ENCODE measurements at regions not wholly inside any gene's neighbourhood (a gene's known extent, or its start where the extent isn't known, plus 50 kb on each side); places are given as distances from the start of the nearest gene placed in this dataset.

- H3K4me2 ChIP-seq (ENCODE audit: low read length), result no peak overlapping the region
- CTCF ChIA-PET, result no interaction called here
Measured at GRCh38 chr2:147364597-147364996, 480.2 kb upstream of the ACVR2A start.

GRCh38 chr2:147363181-147363580 is 481.6 kb upstream of the ACVR2A start:
- TF ChIP-seq EZH2phosphoT487 (IDR thresholded peaks at IDR 0.05; ENCODE audit: borderline replicate concordance, low read length) (no peak), CTCF (conservative IDR thresholded peaks at IDR 0.05; ENCODE audit: low read depth, low read length) (no peak), EZH2 (IDR thresholded peaks at IDR 0.05; ENCODE audit: low read length, unreplicated experiment) (no peak)
- intact Hi-C loops (cut with micrococcal nuclease), result no loop called here

More at GRCh38 chr2:147364597-147364996, 480.2 kb upstream of the ACVR2A start:
- Histone ChIP-seq H3K36me3 (ENCODE audit: low read depth, low read length) (no peaks in the 10 kb centered on the region), H3K9ac (ENCODE audit: low read length) (no peak overlapping the region), H3K4me3 (ENCODE audit: low read length) (no peak overlapping the region), H3K79me2 (ENCODE audit: low read length) (no peaks in the 10 kb centered on the region), H3K9me3 (ENCODE audit: low read length) (no peaks in the 10 kb centered on the region), H3F3A (ENCODE audit: low read length, unreplicated experiment) (no peaks in the 10 kb centered on the region), H2AFZ (ENCODE audit: low read length) (no peak overlapping the region), H4K20me1 (ENCODE audit: low read length) (no peaks in the 10 kb centered on the region), H3K4me1 (ENCODE audit: insufficient read depth, low read length) (peaks cover 11% of the 10 kb centered on the region; the same call in 1 of the 2 replicates), H3K27me3 (ENCODE audit: low read length) (no peaks in the 10 kb centered on the region), H3K27ac (ENCODE audit: low read length) (no peak overlapping the region), H3K9me2 (replicated peaks; ENCODE audit: low read length) (0 out of 2 replicates have a peak, but pooled peaks cover 4% of the 10 kb centered on the region)
- intact Hi-C loops (cut with micrococcal nuclease), result no loop called here
- POLR2A ChIA-PET (ENCODE audit: unreplicated experiment), result no interaction called here
- TF ChIP-seq EZH2 (IDR thresholded peaks at IDR 0.05; ENCODE audit: low read length, unreplicated experiment) (no peak), EZH2phosphoT487 (IDR thresholded peaks at IDR 0.05; ENCODE audit: borderline replicate concordance, low read length) (no peak), CTCF (conservative IDR thresholded peaks at IDR 0.05; ENCODE audit: low read depth, low read length) (no peak)
- no TSS peak for BruUV-seq (replicated peaks)
- no peak for DNase-seq
- no peak for ATAC-seq

GRCh38 chr2:147358375-147358774 is 486.5 kb upstream of the ACVR2A start:
- ATAC-seq, result no peak
- H3F3A ChIP-seq (ENCODE audit: low read length, unreplicated experiment), result no peaks in the 10 kb centered on the region
- H3K4me2 ChIP-seq (ENCODE audit: low read length), result no peak overlapping the region
- no peaks in the 10 kb centered on the region for H3K27me3 ChIP-seq (ENCODE audit: low read length)
- H3K9me2 ChIP-seq (replicated peaks; ENCODE audit: low read length), result no peaks in the 10 kb centered on the region
- no TSS peak for BruUV-seq (replicated peaks)
- no peak overlapping the region for H3K9ac ChIP-seq (ENCODE audit: low read length)
- H3K4me1 ChIP-seq (ENCODE audit: insufficient read depth, low read length), result peaks cover 7% of the 10 kb centered on the region; the same call in 1 of the 2 replicates
- H2AFZ ChIP-seq (ENCODE audit: low read length), result no peak overlapping the region
- H3K9me3 ChIP-seq (ENCODE audit: low read length), result no peaks in the 10 kb centered on the region
- ChIA-PET CTCF (no interaction called here), POLR2A (ENCODE audit: unreplicated experiment) (no interaction called here)
- no peaks in the 10 kb centered on the region for H3K79me2 ChIP-seq (ENCODE audit: low read length)
- H4K20me1 ChIP-seq (ENCODE audit: low read length), result no peaks in the 10 kb centered on the region
- DNase-seq, result no peak
- no peaks in the 10 kb centered on the region for H3K36me3 ChIP-seq (ENCODE audit: low read depth, low read length)
- H3K27ac ChIP-seq (ENCODE audit: low read length), result no peak overlapping the region
- TF ChIP-seq EZH2phosphoT487 (IDR thresholded peaks at IDR 0.05; ENCODE audit: borderline replicate concordance, low read length) (no peak), CTCF (conservative IDR thresholded peaks at IDR 0.05; ENCODE audit: low read depth, low read length) (no peak), EZH2 (IDR thresholded peaks at IDR 0.05; ENCODE audit: low read length, unreplicated experiment) (no peak)
- intact Hi-C loops (cut with micrococcal nuclease), result no loop called here
- H3K4me3 ChIP-seq (ENCODE audit: low read length), result no peak overlapping the region

More at GRCh38 chr2:147363181-147363580, 481.6 kb upstream of the ACVR2A start:
- Histone ChIP-seq H3K4me3 (ENCODE audit: low read length) (no peak overlapping the region), H4K20me1 (ENCODE audit: low read length) (no peaks in the 10 kb centered on the region), H3F3A (ENCODE audit: low read length, unreplicated experiment) (no peaks in the 10 kb centered on the region), H3K4me2 (ENCODE audit: low read length) (no peak overlapping the region), H3K36me3 (ENCODE audit: low read depth, low read length) (no peaks in the 10 kb centered on the region), H3K9ac (ENCODE audit: low read length) (no peak overlapping the region), H3K9me2 (replicated peaks; ENCODE audit: low read length) (0 out of 2 replicates have a peak, but pooled peaks cover 1% of the 10 kb centered on the region), H3K27ac (ENCODE audit: low read length) (no peak overlapping the region), H3K27me3 (ENCODE audit: low read length) (no peaks in the 10 kb centered on the region), H3K79me2 (ENCODE audit: low read length) (no peaks in the 10 kb centered on the region), H2AFZ (ENCODE audit: low read length) (no peak overlapping the region), H3K9me3 (ENCODE audit: low read length) (no peaks in the 10 kb centered on the region), H3K4me1 (ENCODE audit: insufficient read depth, low read length) (peaks cover 8% of the 10 kb centered on the region; the same call in 1 of the 2 replicates)
- BruUV-seq (replicated peaks), result no TSS peak
- POLR2A ChIA-PET (ENCODE audit: unreplicated experiment), result interaction anchor here (0.6 kb wide), 1 partner anchor 792 kb away, joined by 4 read pairs; no protein-coding TSS in a partner anchor
- CTCF ChIA-PET, result no interaction called here
- ATAC-seq (no peak), DNase-seq (no peak)

Measured in PC-3 (cell line).